ENCODE measurements at regions not wholly inside any gene's neighbourhood (a gene's known extent, or its start where the extent isn't known, plus 50 kb on each side); places are given as distances from the start of the nearest gene placed in this dataset.

DNA sequence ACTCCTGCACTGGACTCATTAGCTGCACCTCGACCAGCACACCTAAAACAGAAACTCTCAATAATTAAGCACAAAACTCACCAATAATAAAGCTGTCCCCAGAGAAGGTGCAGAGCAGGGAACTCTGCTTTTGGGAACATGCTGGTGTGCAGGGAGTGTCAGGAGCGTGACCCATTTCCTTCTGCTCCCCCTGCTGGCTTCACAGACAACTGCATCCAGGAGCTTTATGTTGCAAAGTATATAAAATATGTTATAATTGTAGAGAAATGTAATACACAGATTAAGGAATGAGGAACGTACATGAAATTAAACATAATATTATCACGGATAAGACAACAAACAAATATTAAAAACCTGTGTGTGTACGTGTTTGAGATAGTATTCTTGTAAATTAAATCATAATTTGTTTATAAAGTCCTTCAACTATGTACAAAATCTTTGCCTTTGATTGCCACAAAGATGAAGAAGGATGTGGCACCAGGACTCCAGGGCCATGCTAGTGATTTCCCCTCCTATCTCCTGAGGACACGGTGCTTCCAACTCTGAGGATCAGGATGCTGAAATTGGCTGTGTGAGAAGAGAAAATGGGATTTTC lies 68.6 kb upstream of the MAL start:
- CTCF ChIA-PET = interaction anchor here (0.6 to 1.4 kb wide), 5 partner anchors 10 to 83 kb away, joined by 3 to 7 read pairs (median 5); no protein-coding TSS in a partner anchor
- intact Hi-C loops (cut with micrococcal nuclease; ENCODE audit: unreplicated experiment) = loop anchor here (1.0 to 2.0 kb wide), 2 partner anchors 83 to 94 kb away; no protein-coding TSS in a partner anchor

GRCh38 chr2:94958245-94958644 lies 67.3 kb upstream of the MAL start:
- no peak overlapping the region for H3K4me3 ChIP-seq (ENCODE audit: low read depth, low read length)
- no peak for DNase-seq
- CTCF ChIA-PET = interaction anchor here (0.6 kb wide), 1 partner anchor 28 kb away, joined by 3 read pairs; no protein-coding TSS in a partner anchor
- no peaks in the 10 kb centered on the region for H3K27me3 ChIP-seq (replicated peaks; ENCODE audit: control insufficient read depth, insufficient read depth, low read length)
- Mint-ChIP-seq H3K9me3 (ENCODE audit: unreplicated experiment) (no peaks in the 10 kb centered on the region), H3K4me3 (ENCODE audit: unreplicated experiment) (no peak overlapping the region), H3K36me3 (ENCODE audit: insufficient read depth, unreplicated experiment) (no peaks in the 10 kb centered on the region), H3K4me1 (ENCODE audit: low read depth, unreplicated experiment) (peaks cover 4% of the 10 kb centered on the region), H3K27ac (ENCODE audit: unreplicated experiment) (no peak overlapping the region), H3K27me3 (ENCODE audit: insufficient read depth, unreplicated experiment) (peaks cover 13% of the 10 kb centered on the region)
- no peaks in the 10 kb centered on the region for H3K9me3 ChIP-seq
- H3K36me3 ChIP-seq (ENCODE audit: control insufficient read depth, insufficient read depth, low read length) = no peaks in the 10 kb centered on the region
- no peak for TF ChIP-seq CTCF (IDR thresholded peaks at IDR 0.05; ENCODE audit: insufficient read depth in 1 of 2, low read depth in 1 of 2, low read length in 1 of 2, severe bottlenecking in 1 of 2, unreplicated experiment in 1 of 2)
- intact Hi-C loops (cut with micrococcal nuclease; ENCODE audit: unreplicated experiment) = no loop called here
- H3K4me1 ChIP-seq = peaks cover under 1% of the 10 kb centered on the region; the same call in 1 of the 2 replicates
- no TSS peak for BruUV-seq (replicated peaks)
- POLR2A ChIA-PET = no interaction called here

More for the DNA sequence above, 68.6 kb upstream of the MAL start:
- Mint-ChIP-seq H3K4me1 (ENCODE audit: low read depth, unreplicated experiment) (no peaks in the 10 kb centered on the region), H3K4me3 (ENCODE audit: unreplicated experiment) (no peak overlapping the region), H3K27ac (ENCODE audit: unreplicated experiment) (no peak overlapping the region), H3K36me3 (ENCODE audit: insufficient read depth, unreplicated experiment) (no peaks in the 10 kb centered on the region), H3K9me3 (ENCODE audit: unreplicated experiment) (no peaks in the 10 kb centered on the region), H3K27me3 (ENCODE audit: insufficient read depth, unreplicated experiment) (peaks cover 19% of the 10 kb centered on the region)
- H3K36me3 ChIP-seq (ENCODE audit: control insufficient read depth, insufficient read depth, low read length) = no peaks in the 10 kb centered on the region
- no peak overlapping the region for H3K4me3 ChIP-seq (ENCODE audit: low read depth, low read length)
- no peaks in the 10 kb centered on the region for H3K9me3 ChIP-seq
- H3K27me3 ChIP-seq (replicated peaks; ENCODE audit: control insufficient read depth, insufficient read depth, low read length) = no peaks in the 10 kb centered on the region
- BruUV-seq (replicated peaks) = no TSS peak
- no peaks in the 10 kb centered on the region for H3K4me1 ChIP-seq
- POLR2A ChIA-PET = no interaction called here
- peak; percentile 82 to 89 for TF ChIP-seq CTCF (IDR thresholded peaks at IDR 0.05; ENCODE audit: insufficient read depth in 1 of 2, low read depth in 1 of 2, low read length in 1 of 2, severe bottlenecking in 1 of 2, unreplicated experiment in 1 of 2)
- DNase-seq = peak in 1 of 2 experiments; percentile 56

GRCh38 chr2:94960266-94960665 lies 65.2 kb upstream of the MAL start:
- H3K9me3 ChIP-seq = no peaks in the 10 kb centered on the region
- H3K4me1 ChIP-seq = peaks cover 11% of the 10 kb centered on the region; the same call in 1 of the 2 replicates
- no peaks in the 10 kb centered on the region for H3K36me3 ChIP-seq (ENCODE audit: control insufficient read depth, insufficient read depth, low read length)
- ChIA-PET POLR2A (no interaction called here), CTCF (no interaction called here)
- intact Hi-C loops (cut with micrococcal nuclease; ENCODE audit: unreplicated experiment) = no loop called here
- no peak for DNase-seq
- H3K4me3 Mint-ChIP-seq (ENCODE audit: unreplicated experiment) = no peak overlapping the region
- no peak overlapping the region for H3K4me3 ChIP-seq (ENCODE audit: low read depth, low read length)
- H3K36me3 Mint-ChIP-seq (ENCODE audit: insufficient read depth, unreplicated experiment) = no peaks in the 10 kb centered on the region
- no peak overlapping the region for H3K27ac Mint-ChIP-seq (ENCODE audit: unreplicated experiment)
- H3K9me3 Mint-ChIP-seq (ENCODE audit: unreplicated experiment) = no peaks in the 10 kb centered on the region
- H3K4me1 Mint-ChIP-seq (ENCODE audit: low read depth, unreplicated experiment) = peaks cover 14% of the 10 kb centered on the region
- no peaks in the 10 kb centered on the region for H3K27me3 ChIP-seq (replicated peaks; ENCODE audit: control insufficient read depth, insufficient read depth, low read length)
- BruUV-seq (replicated peaks) = no TSS peak
- H3K27me3 Mint-ChIP-seq (ENCODE audit: insufficient read depth, unreplicated experiment) = peaks cover 14% of the 10 kb centered on the region
- no peak for TF ChIP-seq CTCF (IDR thresholded peaks at IDR 0.05; ENCODE audit: insufficient read depth in 1 of 2, low read depth in 1 of 2, low read length in 1 of 2, severe bottlenecking in 1 of 2, unreplicated experiment in 1 of 2)
